Retinal pigment epithelial cell (primary cell): ENCODE measurements at regions not wholly inside any gene's neighbourhood (a gene's known extent, or its start where the extent isn't known, plus 50 kb on each side); places are given as distances from the start of the nearest gene placed in this dataset.
A peak's percentile ranks its signal among the peaks of the same experiment; 100 is the strongest.

Source experiments
- DNase-seq: peaks from one replicate; pipeline ENCODE4 v3.0.0-alpha.2; 2010; ENCODE audit warnings: low read depth
- H3K4me3 ChIP-seq: 2 replicates; pipeline ENCODE4 v1.5.1; 2011; ENCODE audit warnings: mild to moderate bottlenecking, low read length, control low read depth, moderate library complexity
- CTCF ChIP-seq: conservative IDR thresholded peaks from 2 replicates; pipeline ENCODE4 v1.5.1; 2011; ENCODE audit warnings: low read depth, low read length, control low read depth, inconsistent platforms

DNA sequence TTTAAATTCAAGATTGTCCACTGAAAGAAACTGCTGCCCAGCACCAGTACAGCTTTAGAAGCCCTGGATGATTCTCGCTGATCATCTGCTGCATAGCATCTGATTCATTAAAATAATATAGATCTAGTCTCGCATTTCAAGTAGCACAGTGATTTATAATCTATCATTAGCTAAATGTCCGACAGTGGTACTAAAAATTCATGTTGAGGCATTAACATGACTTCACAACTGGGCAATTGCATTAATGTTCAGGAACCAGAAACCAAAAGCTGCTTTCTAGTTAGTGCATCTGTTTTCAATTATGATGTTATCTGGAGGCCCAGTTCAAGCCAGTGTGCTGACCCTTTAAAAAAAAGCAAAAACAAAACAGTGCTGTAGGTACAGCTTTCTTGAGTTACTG lies 1987.2 kb upstream of the SEL1L start:
- H3K4me3 ChIP-seq, result no peak overlapping the region
- no peak for DNase-seq
- TF ChIP-seq CTCF, result no peak

DNA sequence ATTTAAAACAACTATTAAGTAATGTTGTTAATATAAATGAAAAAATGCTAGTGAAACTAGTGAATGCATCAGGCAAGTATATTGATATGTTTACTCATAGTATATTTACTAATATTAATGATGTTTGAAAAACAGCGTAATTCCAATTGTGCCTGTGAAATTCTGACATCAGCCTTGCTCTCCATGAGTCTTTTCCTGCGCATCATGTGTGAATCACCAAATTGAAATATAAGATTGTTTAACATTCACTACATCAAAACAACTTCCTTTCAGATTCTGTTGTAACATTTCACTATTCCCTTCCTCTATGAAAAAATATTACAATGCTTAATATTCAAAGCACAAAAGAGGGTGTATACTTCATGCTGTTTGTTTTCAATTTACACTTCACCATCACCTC lies 1995.9 kb upstream of the SEL1L start:
- DNase-seq, result no peak
- no peak overlapping the region for H3K4me3 ChIP-seq
- no peak for TF ChIP-seq CTCF

DNA sequence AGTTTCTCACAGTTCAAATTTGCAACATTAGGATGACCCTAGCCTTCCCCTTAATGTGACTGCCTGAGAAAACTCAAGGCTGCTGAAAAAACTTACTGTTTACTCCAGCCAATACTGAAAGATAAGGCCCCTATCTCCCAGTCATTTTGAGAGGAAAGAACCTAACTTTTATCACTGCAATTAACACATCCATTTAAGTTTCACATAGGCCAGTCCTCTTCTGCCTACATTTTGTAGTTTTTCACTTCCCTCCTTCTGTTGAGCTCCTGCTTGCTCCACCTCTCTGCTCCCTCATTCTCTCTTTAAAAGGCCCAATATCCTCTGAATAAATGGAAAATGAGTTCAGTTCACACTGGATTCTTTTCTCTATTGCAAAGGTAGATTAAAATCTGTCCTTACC lies 1996.2 kb upstream of the FLRT2 start:
- no peak for DNase-seq
- H3K4me3 ChIP-seq, result no peak overlapping the region
- TF ChIP-seq CTCF, result no peak

- no peak for DNase-seq
- no peak overlapping the region for H3K4me3 ChIP-seq
- no peak for TF ChIP-seq CTCF
These were observed 1994.9 kb upstream of the FLRT2 start for GRCh38 chr14:83534995-83535394.

- no peak for DNase-seq
- no peak for TF ChIP-seq CTCF
- H3K4me3 ChIP-seq, result no peak overlapping the region
These were observed 1994.5 kb upstream of the FLRT2 start for GRCh38 chr14:83535444-83535843.

GRCh38 chr14:83541147-83541546 lies 1988.8 kb upstream of the FLRT2 start:
- no peak overlapping the region for H3K4me3 ChIP-seq
- TF ChIP-seq CTCF, result no peak
- no peak for DNase-seq

DNA sequence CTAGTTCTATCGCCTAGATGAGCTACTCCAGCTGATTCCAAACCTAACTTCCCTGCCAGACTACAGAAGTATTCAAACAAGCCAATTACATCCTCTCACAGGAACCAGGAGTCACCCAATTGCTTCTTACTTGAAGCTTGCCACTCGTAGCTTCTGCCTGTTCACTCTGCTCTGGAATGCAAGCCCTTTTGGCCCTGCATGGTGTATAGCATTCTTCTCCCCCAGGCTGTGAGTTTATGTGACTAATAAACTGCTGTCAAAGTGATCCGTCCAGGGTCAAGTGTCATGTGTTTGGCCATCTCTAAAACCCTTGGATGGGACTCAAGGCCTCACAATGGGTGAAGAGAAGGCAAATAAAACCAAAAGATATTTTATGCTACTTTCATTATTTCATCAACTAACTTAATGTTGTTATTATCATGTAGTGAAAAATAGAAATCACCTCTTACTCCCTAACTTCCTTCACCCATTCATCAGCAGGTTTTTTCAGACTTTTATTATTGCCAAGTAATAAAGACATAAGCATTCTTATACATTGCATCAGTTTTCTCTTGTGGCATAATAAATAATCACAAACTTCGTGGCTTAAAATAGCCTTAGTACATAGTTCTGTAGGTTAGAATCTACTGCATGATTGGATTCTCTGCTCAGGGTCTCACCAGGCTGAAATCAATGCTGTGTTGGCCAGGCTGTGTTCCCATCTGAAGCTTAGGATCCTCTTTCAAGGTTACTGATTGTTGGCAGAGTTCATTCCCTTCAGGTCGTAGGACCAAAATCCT lies 1981.7 kb upstream of the FLRT2 start:
- DNase-seq, result peak; percentile 31
- no peak overlapping the region for H3K4me3 ChIP-seq
- TF ChIP-seq CTCF, result no peak
